Activated CD4-positive, alpha-beta T cell treated with anti-CD3 and anti-CD28 coated beads for 48 hours (primary cell): ENCODE measurements at regions not wholly inside any gene's neighbourhood (a gene's known extent, or its start where the extent isn't known, plus 50 kb on each side); places are given as distances from the start of the nearest gene placed in this dataset.
"Not testable (repeated sequence)": the region's sequence is repeated elsewhere in the genome, so short reads cannot be mapped to it uniquely, and the experiment has no call there.

ENCODE experiments used
- DNase-seq: peaks from one replicate; pipeline ENCODE4 v3.0.0-alpha.2; 2020

- no peak for DNase-seq
Measured at GRCh38 chr10:5268743-5269142, 72.1 kb downstream of the AKR1C4 start.

DNA sequence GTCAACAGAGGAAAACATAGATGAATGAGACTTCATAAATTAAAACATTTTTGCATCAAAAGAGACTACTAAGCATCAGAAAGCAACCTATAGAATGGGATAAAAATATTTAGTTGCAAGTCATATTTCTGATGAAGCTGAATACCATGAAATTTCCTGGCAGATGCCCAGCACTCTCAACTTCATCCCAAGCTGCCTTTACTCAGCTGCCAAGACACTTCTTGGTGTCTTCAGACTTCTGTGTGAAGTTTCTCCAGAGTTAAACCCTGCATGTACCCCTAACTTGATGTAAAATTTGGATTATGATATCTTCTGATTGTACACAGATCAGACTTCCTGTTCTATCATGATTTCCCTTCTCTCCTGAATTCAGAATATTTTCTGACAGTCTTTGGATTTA, 73.2 kb downstream of the AKR1C4 start:
- DNase-seq: no peak

DNA sequence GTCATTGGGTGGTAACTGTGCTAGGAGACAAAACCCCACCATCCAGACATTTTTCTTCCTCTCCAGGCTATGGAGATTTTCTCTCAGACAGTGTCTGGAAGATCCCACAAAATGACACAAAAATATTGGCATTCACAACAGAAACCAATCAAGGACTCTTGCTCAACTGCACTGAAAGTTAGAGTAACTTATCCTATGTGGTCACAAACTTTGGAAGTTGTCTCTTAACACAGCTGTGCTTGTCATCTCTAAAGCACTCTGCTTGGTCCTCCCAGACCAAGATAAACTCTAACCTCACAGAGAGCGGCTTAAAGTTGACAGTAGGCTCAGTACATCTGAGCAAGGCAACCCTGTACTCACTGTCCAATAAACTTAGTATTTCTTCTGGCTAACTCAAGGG, 74.9 kb downstream of the AKR1C4 start:
- no peak for DNase-seq

DNA sequence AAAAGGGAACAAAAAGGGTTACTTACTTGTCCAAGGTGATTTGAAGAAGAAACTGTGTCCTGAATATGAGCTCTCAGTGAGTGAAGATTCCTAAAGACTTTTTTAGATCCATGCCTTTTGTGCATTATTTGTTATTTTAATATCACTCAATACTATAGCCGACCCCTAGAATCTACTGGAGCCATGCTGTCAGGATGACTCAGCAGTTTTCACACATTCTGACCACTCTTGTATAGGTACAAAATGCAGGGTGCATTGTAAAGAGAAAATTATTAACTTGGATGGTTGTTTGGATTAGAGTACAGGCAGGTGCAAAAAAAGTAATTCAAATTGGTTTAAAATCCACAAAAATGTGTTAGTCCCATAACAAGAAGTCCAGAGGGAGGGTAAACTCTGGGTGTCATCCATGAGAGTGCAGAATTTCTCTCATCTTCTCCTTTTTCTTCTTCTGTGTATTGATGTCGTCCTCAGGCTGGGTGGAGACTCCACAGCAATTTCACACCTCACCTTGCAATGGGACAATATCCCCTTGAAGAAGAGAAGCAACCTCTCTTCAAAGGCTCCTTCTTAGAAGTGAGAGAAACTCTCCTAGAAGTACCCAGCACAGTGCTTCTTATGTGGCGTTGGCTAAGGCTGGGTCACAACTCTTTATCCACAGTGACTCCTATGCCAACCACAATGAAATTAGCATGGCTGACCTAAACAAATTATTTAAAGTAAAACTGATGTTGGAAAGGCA, 75.6 kb downstream of the AKR1C4 start:
- no peak for DNase-seq

DNA sequence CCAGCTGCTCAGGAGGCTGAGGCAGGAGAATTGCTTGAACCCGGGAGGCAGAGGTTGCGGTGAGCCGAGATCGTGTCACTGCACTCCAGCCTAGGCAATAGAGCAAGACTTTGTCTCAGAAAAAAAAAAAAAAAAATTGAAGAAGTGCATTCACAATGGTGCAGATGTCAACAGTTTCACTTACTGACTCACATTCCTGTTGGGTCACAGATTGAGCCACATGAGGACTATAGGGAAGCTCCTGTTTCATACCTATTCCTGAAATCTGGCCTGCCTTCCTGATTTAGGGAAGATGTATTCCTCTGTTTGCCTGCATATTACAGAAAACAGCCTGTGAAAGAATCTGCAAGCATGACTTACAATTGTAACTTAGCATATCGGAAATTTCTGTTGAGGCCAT, 78.2 kb downstream of the AKR1C4 start:
- DNase-seq: no peak

DNA sequence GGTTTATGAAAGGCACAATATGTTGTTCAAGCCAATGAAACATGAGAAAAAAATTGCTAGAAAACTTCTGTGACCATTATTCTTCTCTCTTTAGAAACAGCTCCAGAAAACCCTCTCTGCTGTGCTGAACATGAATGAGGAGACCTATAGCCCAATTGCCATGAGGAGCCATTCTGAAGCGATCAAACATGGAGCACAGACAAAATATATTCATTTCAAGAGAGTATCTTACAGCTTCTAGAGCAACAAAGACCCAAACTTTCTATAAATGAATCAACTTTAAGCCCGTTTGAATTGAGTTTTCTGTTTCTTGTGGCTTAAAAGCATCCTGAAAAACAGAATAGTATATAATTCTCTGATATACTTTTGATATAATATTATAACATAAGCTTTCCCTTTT, 83.4 kb upstream of the UCN3 start:
- no peak for DNase-seq

- DNase-seq: no peak
Measured at GRCh38 chr10:5282137-5282536, 82.6 kb upstream of the UCN3 start.

- DNase-seq: peak; percentile 77
Measured at GRCh38 chr10:5283305-5284158, 81.2 kb upstream of the UCN3 start.

GRCh38 chr10:5284311-5285057, 80.3 kb upstream of the UCN3 start:
- DNase-seq: peak; percentile 31

GRCh38 chr10:5285186-5285585, 79.6 kb upstream of the UCN3 start:
- DNase-seq: no peak

GRCh38 chr10:5288359-5288758, 76.4 kb upstream of the UCN3 start:
- DNase-seq: no peak

- not testable (repeated sequence) for DNase-seq
Measured at GRCh38 chr10:5289228-5289627, 75.5 kb upstream of the UCN3 start.

DNA sequence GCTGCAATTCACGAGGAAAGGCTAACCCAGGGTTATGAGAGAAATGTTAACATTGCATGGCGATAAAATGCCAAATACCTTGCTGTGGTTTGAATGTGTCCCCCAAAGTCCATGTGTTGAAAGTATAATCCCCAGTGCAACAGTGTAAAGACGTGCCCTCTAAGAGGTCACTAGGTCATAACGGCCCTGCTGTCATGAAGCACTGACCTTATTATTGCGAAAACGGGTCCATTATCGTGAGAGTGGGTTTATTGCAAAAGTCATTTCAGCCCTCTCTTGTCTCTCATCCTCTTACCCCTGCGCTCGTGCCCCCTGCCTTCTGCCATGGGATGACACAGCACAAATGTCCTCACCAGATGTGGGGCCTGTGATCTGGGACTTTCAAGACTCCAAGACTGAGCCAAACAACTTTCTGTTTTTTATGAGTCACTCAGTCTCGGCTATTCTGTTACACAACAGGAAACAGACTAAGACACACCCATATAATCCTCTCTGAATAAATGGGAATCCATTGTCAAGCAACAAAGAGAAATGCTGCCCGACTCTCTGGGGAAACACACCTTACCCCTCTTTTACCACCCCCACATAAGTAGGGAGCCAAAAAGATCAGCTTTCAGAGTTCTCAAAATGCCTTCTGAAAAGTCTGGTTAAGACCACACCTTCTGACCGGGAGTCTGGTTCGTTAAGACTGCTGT, 73.1 kb upstream of the UCN3 start:
- DNase-seq: peak; percentile 70

- DNase-seq: peak; percentile 47
Measured at GRCh38 chr10:5292196-5292735, 72.5 kb upstream of the UCN3 start.

GRCh38 chr10:5292970-5293369, 71.8 kb upstream of the UCN3 start:
- DNase-seq: not testable (repeated sequence)

DNA sequence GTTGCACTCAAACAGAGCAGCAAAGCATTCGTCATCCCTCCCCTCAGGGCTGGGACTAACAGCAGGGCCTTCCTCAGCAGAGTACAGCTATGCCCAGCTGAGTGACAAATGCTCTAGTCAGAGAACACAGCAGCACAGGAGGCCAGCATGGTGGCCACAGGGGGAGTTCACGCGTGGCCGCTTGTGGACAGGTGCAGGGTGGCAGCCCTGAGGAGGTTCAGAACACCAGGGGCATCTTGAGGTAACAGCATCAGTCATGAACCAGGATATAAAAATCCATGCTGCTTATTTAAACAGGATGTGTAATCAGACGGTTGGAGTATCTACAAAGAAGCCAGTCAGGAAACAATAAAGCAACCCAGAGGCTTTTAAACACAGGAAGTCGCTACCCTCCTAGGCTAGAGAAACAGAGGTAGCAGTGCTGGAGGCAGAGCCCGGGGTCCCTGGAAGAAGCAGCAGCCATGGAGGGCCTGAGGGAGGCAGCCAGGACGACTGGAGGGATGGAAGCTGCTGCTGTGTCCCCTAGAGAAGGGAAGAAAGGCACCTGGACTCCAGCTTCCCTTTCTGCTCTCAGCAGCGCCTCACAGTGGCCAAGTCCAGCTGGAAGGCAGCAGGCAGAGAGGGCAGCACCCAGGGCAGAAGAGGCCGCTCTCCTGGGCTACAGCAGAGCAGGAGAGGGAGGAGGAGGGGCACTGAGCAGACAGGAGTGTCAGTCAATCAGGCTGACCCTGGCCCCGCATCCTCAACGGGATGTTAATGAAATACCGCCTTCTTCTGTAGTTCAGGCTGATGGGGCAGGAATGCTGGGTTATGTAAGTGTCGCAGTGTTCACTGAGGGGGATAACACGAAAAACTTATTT, 70.8 kb upstream of the UCN3 start:
- peak; percentile 92 for DNase-seq

- peak; percentile 48 for DNase-seq
Measured at GRCh38 chr10:5297466-5297865, 67.3 kb upstream of the UCN3 start.

DNA sequence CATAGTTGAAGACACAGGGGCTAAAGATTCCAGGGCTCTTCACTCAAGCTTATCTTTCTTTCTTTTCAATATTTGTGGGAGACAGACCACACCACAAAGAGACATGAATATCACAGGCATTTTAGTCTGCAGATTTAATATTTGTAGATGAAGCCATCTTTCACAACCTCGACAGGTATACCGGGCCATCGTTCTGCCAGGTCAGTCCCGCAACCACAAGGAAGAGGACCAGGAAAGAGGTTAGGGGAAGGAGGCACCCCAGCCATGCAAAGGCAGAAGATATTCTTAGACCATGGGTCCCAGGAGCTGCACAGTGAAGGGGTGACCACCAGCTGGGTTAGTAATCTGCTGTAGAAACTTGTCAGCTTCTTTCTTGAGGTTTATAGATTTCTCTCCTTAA, 66.8 kb upstream of the UCN3 start:
- no peak for DNase-seq

- DNase-seq: no peak
Measured at GRCh38 chr10:5299950-5300349, 64.8 kb upstream of the UCN3 start.

DNA sequence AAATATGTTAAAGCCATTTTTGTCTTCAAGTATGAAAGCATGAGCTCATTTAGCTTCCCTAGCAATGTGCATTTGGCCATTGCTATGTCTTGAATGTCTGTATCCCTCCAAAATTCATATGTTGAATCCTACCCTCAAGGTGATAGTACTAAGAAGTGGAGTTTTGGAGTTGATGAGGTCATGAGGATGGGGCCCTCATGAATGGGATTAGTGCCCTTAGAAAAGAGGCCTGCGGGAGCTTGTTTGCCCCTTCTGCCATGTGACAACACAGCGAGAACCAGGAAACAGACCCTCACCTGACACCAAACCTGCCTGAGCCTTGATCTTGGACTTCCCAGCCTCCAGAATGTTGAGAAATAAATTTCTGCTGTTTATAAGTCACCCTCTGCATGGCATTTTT, 61.3 kb upstream of the UCN3 start:
- no peak for DNase-seq

- DNase-seq: no peak
Measured at GRCh38 chr10:5305374-5305773, 59.4 kb upstream of the UCN3 start.

GRCh38 chr10:5310914-5311313, 53.9 kb upstream of the UCN3 start:
- no peak for DNase-seq
